ENCODE measurements at regions not wholly inside any gene's neighbourhood (a gene's known extent, or its start where the extent isn't known, plus 50 kb on each side); places are given as distances from the start of the nearest gene placed in this dataset.
A peak's percentile ranks its signal among the peaks of the same experiment; 100 is the strongest.

- Histone ChIP-seq H2BK120ac (replicated peaks; ENCODE audit: low read depth, low read length) (no peak overlapping the region), H4K5ac (ENCODE audit: insufficient read length, low read depth, low read length) (no peak overlapping the region), H3K27me3 (replicated peaks in 1 of 4; ENCODE audit: control insufficient read depth in 3 of 4, extremely low read depth in 1 of 4, insufficient read depth in 3 of 4, low read length in 3 of 4) (no peaks in the 10 kb centered on the region), H3K23ac (ENCODE audit: insufficient read length) (no peak overlapping the region), H3K4me3 (ENCODE audit: extremely low read depth in 1 of 4, insufficient read depth in 2 of 4, low read depth in 3 of 4, low read length in 4 of 4) (no peak overlapping the region), H3K18ac (ENCODE audit: extremely low read depth, low read length) (no peak overlapping the region), H2AFZ (ENCODE audit: low read length) (peak overlapping the region; percentile 63; the same call in 1 of the 2 replicates), H4K8ac (ENCODE audit: extremely low read depth, insufficient read depth, low read length) (no peak overlapping the region), H2AK5ac (ENCODE audit: low read depth, low read length) (no peak overlapping the region), H3K56ac (replicated peaks; ENCODE audit: insufficient read length, low read depth, low read length) (no peak overlapping the region), H4K91ac (replicated peaks; ENCODE audit: insufficient read length, low read length) (no peak overlapping the region), H3K36me3 (ENCODE audit: control insufficient read depth in 2 of 4, insufficient read depth in 4 of 4, low read length in 3 of 4) (no peaks in the 10 kb centered on the region), H3K9me3 (ENCODE audit: insufficient read depth in 2 of 2, low read depth in 1 of 2, low read length in 1 of 2) (no peaks in the 10 kb centered on the region), H3K23me2 (ENCODE audit: low read depth, low read length) (no peaks in the 10 kb centered on the region), H3K4ac (replicated peaks; ENCODE audit: insufficient read length, low read depth, low read length) (no peak overlapping the region), H3K9ac (replicated peaks in 1 of 4; ENCODE audit: extremely low read depth in 1 of 4, low read depth in 3 of 4, low read length in 3 of 4) (no peak overlapping the region), H2BK15ac (ENCODE audit: low read length) (no peak overlapping the region), H2BK20ac (ENCODE audit: low read length) (no peak overlapping the region), H3K79me1 (ENCODE audit: low read depth, low read length) (no peaks in the 10 kb centered on the region), H2BK5ac (ENCODE audit: low read depth, low read length) (no peak overlapping the region), H2BK12ac (ENCODE audit: low read depth, low read length) (no peak overlapping the region), H3K79me2 (ENCODE audit: control insufficient read depth in 1 of 2, insufficient read depth in 2 of 2, low read length in 2 of 2) (no peaks in the 10 kb centered on the region), H3K14ac (ENCODE audit: insufficient read length) (no peak overlapping the region), H3K4me1 (replicated peaks in 1 of 4; ENCODE audit: control insufficient read depth in 3 of 4, insufficient read depth in 4 of 4, low read length in 3 of 4) (no peaks in the 10 kb centered on the region), H3K27ac (ENCODE audit: low read depth, low read length) (no peak overlapping the region), H4K20me1 (replicated peaks in 1 of 2; ENCODE audit: control insufficient read depth in 1 of 2, insufficient read depth in 2 of 2, low read length in 2 of 2) (no peaks in the 10 kb centered on the region), H3K4me2 (ENCODE audit: insufficient read depth in 1 of 2, low read depth in 2 of 2, low read length in 2 of 2) (no peak overlapping the region)
- CTCF ChIA-PET (ENCODE audit: partially characterized antibody), result interaction anchor here (0.7 to 2.2 kb wide), 3 partner anchors 147 to 826 kb away, joined by 3 to 8 read pairs (median 3); no protein-coding TSS in a partner anchor
- TF ChIP-seq NANOG (IDR thresholded peaks at IDR 0.05; ENCODE audit: insufficient read depth, low read depth, low read length, poor library complexity, severe bottlenecking) (no peak), RNF2 (IDR thresholded peaks at IDR 0.05; ENCODE audit: borderline replicate concordance, low read depth, low read length, missing control alignments, poor library complexity, severe bottlenecking) (no peak), CEBPB (IDR thresholded peaks at IDR 0.05; ENCODE audit: low read depth, low read length) (peak; percentile 26; the same call in 1 of the 2 replicates), TEAD4 (IDR thresholded peaks at IDR 0.05; ENCODE audit: low read depth, low read length) (peak; percentile 38; the same call in 1 of the 2 replicates), CHD2 (IDR thresholded peaks at IDR 0.05; ENCODE audit: low read length) (no peak), SIX5 (IDR thresholded peaks at IDR 0.05; ENCODE audit: low read depth, low read length) (no peak), BACH1 (IDR thresholded peaks at IDR 0.05; ENCODE audit: low read length) (no peak), MAFK (IDR thresholded peaks at IDR 0.05; ENCODE audit: low read depth, low read length) (no peak)
- 77% methylated on average over 5 of the region's 5 CpGs; no CpG with 5 or more reads in 1 of the 2 experiments for WGBS, 2 experiments (ENCODE audit: extremely low coverage in 1 of 2, insufficient coverage in 1 of 2, insufficient read length in 1 of 2, insufficient replicate concordance in 2 of 2, low coverage in 1 of 2, low lambda C conversion rate in 2 of 2, missing lambda C conversion rate in 1 of 2)
- POLR2A ChIA-PET (ENCODE audit: partially characterized antibody), result no interaction called here
- FAIRE-seq (no peak), DNase-seq (ENCODE audit: low read depth in 1 of 2, low spot score in 2 of 2) (no peak)
These were observed 51.5 kb upstream of the EDARADD start for GRCh38 chr1:236342403-236343245.
